ENCODE measurements at regions not wholly inside any gene's neighbourhood (a gene's known extent, or its start where the extent isn't known, plus 50 kb on each side); places are given as distances from the start of the nearest gene placed in this dataset.

DNA sequence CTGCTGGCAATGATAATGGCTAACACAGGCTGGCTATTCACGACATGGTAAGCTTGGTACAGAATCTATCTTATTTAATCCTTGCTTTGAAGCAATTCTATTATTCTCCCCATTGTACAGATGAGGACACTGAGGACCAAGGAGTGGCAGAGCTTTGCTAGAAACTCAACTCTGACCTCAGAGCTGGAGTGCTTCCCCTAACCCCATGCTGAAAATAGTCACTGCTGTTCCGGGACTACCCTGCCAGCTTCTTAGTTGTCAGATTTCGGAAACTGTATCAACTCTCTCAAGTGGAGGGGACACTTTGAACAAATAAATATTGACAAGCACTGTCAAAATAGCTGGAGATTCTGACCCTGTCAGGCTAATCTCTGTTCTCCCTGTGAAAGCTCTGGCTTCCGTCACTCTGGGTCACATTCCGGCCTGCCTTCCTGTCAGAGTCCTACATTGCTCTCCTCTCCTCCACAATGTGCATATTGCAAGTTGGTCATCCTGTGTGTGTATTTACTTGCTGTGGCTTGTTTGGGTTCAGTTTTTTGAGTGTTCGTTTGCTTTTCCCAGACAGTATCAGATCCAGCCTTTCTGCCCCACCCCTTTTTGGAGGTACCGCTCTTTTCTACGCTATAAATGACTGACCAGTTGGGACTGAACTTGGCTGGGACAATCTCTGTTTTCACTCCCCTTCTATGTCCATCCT, 134.3 kb upstream of the MAP1B start:
- Histone ChIP-seq H3K27ac (no peak overlapping the region), H3K27me3 (ENCODE audit: insufficient read depth, low read depth, severe bottlenecking) (no peaks in the 10 kb centered on the region), H3K9me3 (ENCODE audit: severe bottlenecking) (no peaks in the 10 kb centered on the region), H3K4me3 (ENCODE audit: low read depth, low read length) (no peak overlapping the region), H3K36me3 (no peaks in the 10 kb centered on the region)
- TF ChIP-seq, protein P1, sequence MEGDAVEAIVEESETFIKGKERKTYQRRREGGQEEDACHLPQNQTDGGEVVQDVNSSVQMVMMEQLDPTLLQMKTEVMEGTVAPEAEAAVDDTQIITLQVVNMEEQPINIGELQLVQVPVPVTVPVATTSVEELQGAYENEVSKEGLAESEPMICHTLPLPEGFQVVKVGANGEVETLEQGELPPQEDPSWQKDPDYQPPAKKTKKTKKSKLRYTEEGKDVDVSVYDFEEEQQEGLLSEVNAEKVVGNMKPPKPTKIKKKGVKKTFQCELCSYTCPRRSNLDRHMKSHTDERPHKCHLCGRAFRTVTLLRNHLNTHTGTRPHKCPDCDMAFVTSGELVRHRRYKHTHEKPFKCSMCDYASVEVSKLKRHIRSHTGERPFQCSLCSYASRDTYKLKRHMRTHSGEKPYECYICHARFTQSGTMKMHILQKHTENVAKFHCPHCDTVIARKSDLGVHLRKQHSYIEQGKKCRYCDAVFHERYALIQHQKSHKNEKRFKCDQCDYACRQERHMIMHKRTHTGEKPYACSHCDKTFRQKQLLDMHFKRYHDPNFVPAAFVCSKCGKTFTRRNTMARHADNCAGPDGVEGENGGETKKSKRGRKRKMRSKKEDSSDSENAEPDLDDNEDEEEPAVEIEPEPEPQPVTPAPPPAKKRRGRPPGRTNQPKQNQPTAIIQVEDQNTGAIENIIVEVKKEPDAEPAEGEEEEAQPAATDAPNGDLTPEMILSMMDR (IDR thresholded peaks at IDR 0.05; ENCODE audit: low read depth, low read length): no peak
- DNase-seq: no peak

GRCh38 chr5:71973563-71973962, 133.7 kb upstream of the MAP1B start:
- Histone ChIP-seq H3K27me3 (ENCODE audit: insufficient read depth, low read depth, severe bottlenecking) (no peaks in the 10 kb centered on the region), H3K36me3 (no peaks in the 10 kb centered on the region), H3K27ac (no peak overlapping the region), H3K4me3 (ENCODE audit: low read depth, low read length) (no peak overlapping the region), H3K9me3 (ENCODE audit: severe bottlenecking) (no peaks in the 10 kb centered on the region)
- DNase-seq: no peak
- TF ChIP-seq, protein P1 (IDR thresholded peaks at IDR 0.05; ENCODE audit: low read depth, low read length): no peak

- Histone ChIP-seq H3K27ac (no peak overlapping the region), H3K9me3 (ENCODE audit: severe bottlenecking) (no peaks in the 10 kb centered on the region), H3K27me3 (ENCODE audit: insufficient read depth, low read depth, severe bottlenecking) (no peaks in the 10 kb centered on the region), H3K36me3 (no peaks in the 10 kb centered on the region), H3K4me3 (ENCODE audit: low read depth, low read length) (no peak overlapping the region)
- TF ChIP-seq, protein P1 (IDR thresholded peaks at IDR 0.05; ENCODE audit: low read depth, low read length): no peak
- DNase-seq: no peak
These were observed 133.1 kb upstream of the MAP1B start for GRCh38 chr5:71974165-71974564.

DNA sequence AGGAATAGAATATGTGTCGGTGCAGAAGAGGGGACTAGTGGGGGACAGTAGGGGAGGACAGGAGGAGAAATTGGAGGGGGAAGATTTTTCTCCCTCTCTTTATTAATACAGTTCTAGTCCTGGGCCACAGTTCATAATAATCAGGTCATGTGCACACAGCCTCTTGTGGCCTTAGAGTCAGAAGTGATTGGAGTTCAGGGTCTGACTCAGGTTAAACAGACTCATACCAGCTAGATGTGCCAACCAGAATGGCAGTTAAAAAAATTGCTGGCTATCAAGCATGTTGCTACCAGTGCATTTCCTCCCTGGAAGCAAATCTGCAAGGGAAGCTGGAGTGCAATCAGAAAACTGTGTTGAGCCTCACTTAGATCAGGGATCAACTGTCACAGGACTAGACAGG, 132.7 kb upstream of the MAP1B start:
- Histone ChIP-seq H3K4me3 (ENCODE audit: low read depth, low read length) (no peak overlapping the region), H3K27me3 (ENCODE audit: insufficient read depth, low read depth, severe bottlenecking) (no peaks in the 10 kb centered on the region), H3K36me3 (no peaks in the 10 kb centered on the region), H3K27ac (no peak overlapping the region), H3K9me3 (ENCODE audit: severe bottlenecking) (no peaks in the 10 kb centered on the region)
- DNase-seq: no peak
- TF ChIP-seq, protein P1 (IDR thresholded peaks at IDR 0.05; ENCODE audit: low read depth, low read length): no peak

DNA sequence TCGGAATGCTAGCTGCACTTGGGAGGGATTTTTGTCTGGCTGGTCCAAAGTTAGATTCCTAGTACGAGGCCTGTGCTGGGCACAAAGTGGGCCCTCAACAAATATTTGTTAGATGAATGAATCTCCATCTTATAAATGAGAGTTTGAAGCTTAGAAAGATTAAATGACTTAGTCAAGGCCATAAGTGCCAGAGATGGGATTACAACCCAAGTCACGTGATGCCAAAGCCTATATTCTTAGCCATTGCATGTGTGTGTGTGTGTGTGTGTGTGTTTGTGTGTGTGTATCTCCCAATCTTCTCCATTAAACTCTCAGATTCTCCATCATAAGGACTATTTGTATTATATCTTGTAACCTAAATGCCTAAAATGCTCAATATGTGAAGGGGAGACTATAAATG, 130.8 kb upstream of the MAP1B start:
- TF ChIP-seq, protein P1 (IDR thresholded peaks at IDR 0.05; ENCODE audit: low read depth, low read length): no peak

GRCh38 chr5:71977311-71977710, 130.0 kb upstream of the MAP1B start:
- no peaks in the 10 kb centered on the region for H3K9me3 ChIP-seq (ENCODE audit: severe bottlenecking)
- no peak overlapping the region for H3K27ac ChIP-seq
- no peak for DNase-seq
- no peaks in the 10 kb centered on the region for H3K36me3 ChIP-seq
- H3K27me3 ChIP-seq (ENCODE audit: insufficient read depth, low read depth, severe bottlenecking): no peaks in the 10 kb centered on the region
- no peak overlapping the region for H3K4me3 ChIP-seq (ENCODE audit: low read depth, low read length)
- TF ChIP-seq, protein P1 (IDR thresholded peaks at IDR 0.05; ENCODE audit: low read depth, low read length): no peak

More for the DNA sequence above, 130.8 kb upstream of the MAP1B start:
- no peak for DNase-seq
- no peaks in the 10 kb centered on the region for H3K9me3 ChIP-seq (ENCODE audit: severe bottlenecking)
- no peak overlapping the region for H3K4me3 ChIP-seq (ENCODE audit: low read depth, low read length)
- no peak overlapping the region for H3K27ac ChIP-seq
- no peaks in the 10 kb centered on the region for H3K27me3 ChIP-seq (ENCODE audit: insufficient read depth, low read depth, severe bottlenecking)
- H3K36me3 ChIP-seq: no peaks in the 10 kb centered on the region

All from WERI-Rb-1 (cell line).